DND-41 (cell line): ENCODE measurements at regions not wholly inside any gene's neighbourhood (a gene's known extent, or its start where the extent isn't known, plus 50 kb on each side); places are given as distances from the start of the nearest gene placed in this dataset.

ENCODE experiments used
- EZH2 ChIP-seq: IDR thresholded peaks from 3 replicates; pipeline ENCODE4 v1.6.1; 2012; ENCODE audit warnings: borderline replicate concordance, low read depth, mild to moderate bottlenecking, moderate library complexity, low read length, inconsistent platforms; ENCODE audit not compliant: severe bottlenecking
- TF ChIP-seq, protein P1 (sequence below): IDR thresholded peaks from 2 replicates; pipeline ENCODE4 v1.5.1; 2012; ENCODE audit warnings: borderline replicate concordance, low read length, moderate library complexity, mild to moderate bottlenecking; ENCODE audit not compliant: poor library complexity, severe bottlenecking; ENCODE audit errors: extremely low read depth

DNA sequence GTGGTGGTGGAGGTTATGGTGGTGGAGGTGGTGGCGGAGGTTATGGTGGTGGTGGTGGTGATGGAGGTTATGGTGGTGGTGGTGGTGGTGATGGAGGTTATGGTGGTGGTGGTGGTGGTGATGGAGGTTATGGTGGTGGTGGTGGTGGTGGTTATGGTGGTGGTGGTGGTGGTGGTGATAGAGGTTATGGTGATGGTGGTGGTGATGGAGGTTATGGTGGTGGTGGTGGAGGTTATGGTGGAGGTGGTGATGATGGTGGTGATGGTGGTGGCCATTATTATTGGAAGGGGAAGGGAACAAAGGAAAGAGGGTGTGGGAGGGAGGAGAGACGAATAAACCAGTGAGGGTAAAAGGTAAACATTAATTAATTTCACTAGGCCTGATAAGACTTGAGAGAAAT, 53.5 kb upstream of the TCF20 start:
- TF ChIP-seq, protein P1, sequence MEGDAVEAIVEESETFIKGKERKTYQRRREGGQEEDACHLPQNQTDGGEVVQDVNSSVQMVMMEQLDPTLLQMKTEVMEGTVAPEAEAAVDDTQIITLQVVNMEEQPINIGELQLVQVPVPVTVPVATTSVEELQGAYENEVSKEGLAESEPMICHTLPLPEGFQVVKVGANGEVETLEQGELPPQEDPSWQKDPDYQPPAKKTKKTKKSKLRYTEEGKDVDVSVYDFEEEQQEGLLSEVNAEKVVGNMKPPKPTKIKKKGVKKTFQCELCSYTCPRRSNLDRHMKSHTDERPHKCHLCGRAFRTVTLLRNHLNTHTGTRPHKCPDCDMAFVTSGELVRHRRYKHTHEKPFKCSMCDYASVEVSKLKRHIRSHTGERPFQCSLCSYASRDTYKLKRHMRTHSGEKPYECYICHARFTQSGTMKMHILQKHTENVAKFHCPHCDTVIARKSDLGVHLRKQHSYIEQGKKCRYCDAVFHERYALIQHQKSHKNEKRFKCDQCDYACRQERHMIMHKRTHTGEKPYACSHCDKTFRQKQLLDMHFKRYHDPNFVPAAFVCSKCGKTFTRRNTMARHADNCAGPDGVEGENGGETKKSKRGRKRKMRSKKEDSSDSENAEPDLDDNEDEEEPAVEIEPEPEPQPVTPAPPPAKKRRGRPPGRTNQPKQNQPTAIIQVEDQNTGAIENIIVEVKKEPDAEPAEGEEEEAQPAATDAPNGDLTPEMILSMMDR = no peak
- no peak for TF ChIP-seq EZH2
